HCT116 (cell line): ENCODE measurements at regions not wholly inside any gene's neighbourhood (a gene's known extent, or its start where the extent isn't known, plus 50 kb on each side); places are given as distances from the start of the nearest gene placed in this dataset.

ENCODE experiments used
- ATAC-seq: fragments of 200-7000 bp; cut with Tn5 transposase; 2 replicates; pipeline ENCODE4 v1.9.1; 2020; ENCODE audit warnings: mild to moderate bottlenecking, moderate library complexity
- BruUV-seq: library from RNA; stranded (reverse); fragments of 400-500 nt; replicated peaks from 2 replicates; lab custom pipeline; 2021; lab: Mats Ljungman, UMichigan
- CTCF ChIA-PET: fragments of 300-600 bp; sonication (Branson Sonifier 250); formaldehyde crosslinking; loops from one replicate; lab custom pipeline; 2021; ENCODE audit warnings: antibody characterized with exemption; lab: Charles Lee
- POLR2A ChIA-PET: fragments of 300-600, 350-600 bp; sonication (Branson Sonifier 250); formaldehyde crosslinking; loops from one replicate; lab custom pipeline; 2021; ENCODE audit warnings: antibody characterized with exemption; lab: Charles Lee
- RAD21 ChIA-PET, 2 experiments: fragments of 300-600 bp; sonication (Branson Sonifier 250); formaldehyde crosslinking; loops; one replicate each; lab custom pipeline; 2023; ENCODE audit warnings: low total read pairs in 2 of 2; ENCODE audit not compliant: uncharacterized antibody in 2 of 2, unreplicated experiment in 2 of 2, low non-redundant PET in 1 of 2; lab: Charles Lee
- DNase-seq: peaks from one replicate; pipeline ENCODE4 v3.0.0-alpha.2; 2010; ENCODE audit warnings: low read depth, low spot score
- H2AFZ ChIP-seq: fragments of 200-600 bp; shearing (Covaris generic), sonication (generic); 2 replicates; pipeline ENCODE4 v1.6.1; 2017; ENCODE audit warnings: low read depth, mixed run types, mixed read lengths, antibody characterized with exemption, low read length; ENCODE audit not compliant: poor library complexity, severe bottlenecking
- H3K27ac ChIP-seq: 2 replicates; pipeline ENCODE4 v1.5.1; 2012; ENCODE audit warnings: low read depth, low read length
- H3K27me3 ChIP-seq: fragments of 200-600 bp; sonication (generic); 2 replicates; pipeline ENCODE4 v1.6.1; 2016; ENCODE audit warnings: mixed run types, low read length, mixed read lengths; ENCODE audit not compliant: insufficient read depth
- H3K36me3 ChIP-seq, 2 experiments: fragments of 200-500 bp in 1 of 2; fragments of 200-600 bp in 1 of 2; sonication (Bioruptor generic) in 1 of 2; sonication (generic) in 1 of 2; 2 replicates each; pipeline versions ENCODE4 v1.5.1 to v1.6.1; 2014 to 2016; ENCODE audit warnings: low read length in 2 of 2, inconsistent platforms in 1 of 2, mixed read lengths in 1 of 2, mixed run types in 1 of 2; ENCODE audit not compliant: insufficient read depth in 2 of 2, control insufficient read depth in 1 of 2
- H3K4me1 ChIP-seq, 2 experiments: fragments of 200-600 bp in 1 of 2; sonication (generic) in 1 of 2; 2 replicates each; pipeline versions ENCODE4 v1.5.1 to v1.6.1; 2012 to 2017; ENCODE audit warnings: low read length in 2 of 2, inconsistent platforms in 1 of 2, mild to moderate bottlenecking in 1 of 2, mixed read lengths in 1 of 2, mixed run types in 1 of 2, moderate library complexity in 1 of 2; ENCODE audit not compliant: insufficient read depth in 2 of 2, control insufficient read depth in 1 of 2
- H3K4me2 ChIP-seq: fragments of 200-600 bp; sonication (generic); 2 replicates; pipeline ENCODE4 v1.6.1; 2017; ENCODE audit warnings: mixed run types, low read length, mixed read lengths
- H3K4me3 ChIP-seq, 2 experiments: fragments of 200-600 bp in 1 of 2; sonication (generic) in 1 of 2; replicated peaks in 1 of 2; 2 replicates each; pipeline ENCODE4 v1.5.1; 2011 to 2016; ENCODE audit warnings: low read length in 2 of 2, control low read depth in 1 of 2, low read depth in 1 of 2, mild to moderate bottlenecking in 1 of 2, mixed read lengths in 1 of 2, mixed run types in 1 of 2
- H3K79me2 ChIP-seq: fragments of 200-600 bp; sonication (generic); 2 replicates; pipeline ENCODE4 v1.6.1; 2017; ENCODE audit warnings: mild to moderate bottlenecking, mixed run types, low read length, moderate library complexity, mixed read lengths; ENCODE audit not compliant: insufficient read depth
- H3K9ac ChIP-seq: fragments of 200-600 bp; sonication (generic); 2 replicates; pipeline ENCODE4 v1.6.1; 2016; ENCODE audit warnings: low read length, mixed read lengths
- H3K9me2 ChIP-seq: fragments of 200-600 bp; sonication (generic), shearing (Covaris generic); 2 replicates; pipeline ENCODE4 v1.6.1; 2017; ENCODE audit warnings: mixed run types, mild to moderate bottlenecking, moderate library complexity; ENCODE audit not compliant: insufficient read depth
- H3K9me3 ChIP-seq, 2 experiments: fragments of 200-500 bp in 1 of 2; fragments of 200-600 bp in 1 of 2; sonication (Bioruptor generic) in 1 of 2; sonication (generic) in 1 of 2; 2 replicates each; pipeline ENCODE4 v1.6.1; 2014 to 2017; ENCODE audit warnings: low read length in 2 of 2, mixed read lengths in 2 of 2, inconsistent platforms in 1 of 2, low read depth in 1 of 2, mild to moderate bottlenecking in 1 of 2, mixed run types in 1 of 2, moderate library complexity in 1 of 2; ENCODE audit not compliant: control insufficient read depth in 1 of 2, insufficient read depth in 1 of 2
- H4K20me1 ChIP-seq: fragments of 200-600 bp; sonication (generic), shearing (Covaris generic); 2 replicates; pipeline ENCODE4 v1.6.1; 2017; ENCODE audit warnings: mixed run types, mild to moderate bottlenecking, moderate library complexity; ENCODE audit not compliant: insufficient read depth
- ATF3 ChIP-seq: IDR thresholded peaks from 2 replicates; pipeline ENCODE4 v1.6.1; 2012
- CBX3 ChIP-seq: IDR thresholded peaks from 2 replicates; pipeline ENCODE4 v1.6.1; 2012; ENCODE audit warnings: low read depth
- CEBPB ChIP-seq: IDR thresholded peaks from 2 replicates; pipeline ENCODE4 v1.6.1; 2012; ENCODE audit warnings: low read depth
- ELF1 ChIP-seq: IDR thresholded peaks from 2 replicates; pipeline ENCODE4 v1.6.1; 2012; ENCODE audit warnings: low read depth, borderline replicate concordance
- EZH2 ChIP-seq: fragments of 200-600 bp; sonication (generic); IDR thresholded peaks from 2 replicates; pipeline ENCODE4 v1.6.1; 2017; ENCODE audit warnings: antibody characterized with exemption, mixed run types
- EZH2phosphoT487 ChIP-seq: fragments of 200-600 bp; IDR thresholded peaks from 2 replicates; pipeline ENCODE4 v1.6.1; 2018; ENCODE audit warnings: antibody characterized with exemption, borderline replicate concordance
- JUND ChIP-seq: IDR thresholded peaks from 2 replicates; pipeline ENCODE4 v1.6.1; 2012
- MAX ChIP-seq: IDR thresholded peaks from 2 replicates; pipeline ENCODE4 v1.6.1; 2012
- POLR2A ChIP-seq: IDR thresholded peaks from 2 replicates; pipeline ENCODE4 v1.7.0; 2011; ENCODE audit warnings: borderline replicate concordance; ENCODE audit not compliant: insufficient read depth, insufficient read length; ENCODE audit errors: extremely low read depth
- RAD21 ChIP-seq: IDR thresholded peaks from 2 replicates; pipeline ENCODE4 v1.6.1; 2012; ENCODE audit warnings: low read depth, mild to moderate bottlenecking
- SP1 ChIP-seq: IDR thresholded peaks from 2 replicates; pipeline ENCODE4 v1.6.1; 2012; ENCODE audit warnings: low read depth
- TCF7L2 ChIP-seq: IDR thresholded peaks from 2 replicates; pipeline ENCODE4 v1.7.0; 2011; ENCODE audit warnings: borderline replicate concordance, inconsistent platforms; ENCODE audit not compliant: insufficient read depth, insufficient read length; ENCODE audit errors: extremely low read depth
- ZNF274 ChIP-seq: fragments of 200-500 bp; sonication (Bioruptor generic); IDR thresholded peaks from 2 replicates; pipeline ENCODE4 v1.6.1; 2014; ENCODE audit warnings: mild to moderate bottlenecking, low read depth, low read length, inconsistent platforms
- intact Hi-C: fragments of 100-400 bp; cut with micrococcal nuclease; formaldehyde crosslinking; loops from 2 replicates; pipeline ENCODE4 v1.10.0; 2022

- no peak for DNase-seq
- no peaks in the 10 kb centered on the region for H3K36me3 ChIP-seq
- H3K4me1 ChIP-seq, result no peaks in the 10 kb centered on the region
- ChIA-PET CTCF (no interaction called here), POLR2A (no interaction called here), RAD21 (no interaction called here)
- TF ChIP-seq RAD21, result no peak
- BruUV-seq, result no TSS peak
- H3K9ac ChIP-seq, result no peak overlapping the region
- ATAC-seq, result no peak
- no peaks in the 10 kb centered on the region for H3K27me3 ChIP-seq
- no peak overlapping the region for H3K4me2 ChIP-seq
- no peak overlapping the region for H2AFZ ChIP-seq
- H3K4me3 ChIP-seq, result no peak overlapping the region
- peaks cover 6 to 16% of the 10 kb centered on the region in 2 experiments; a peak in 2 of 4 replicates for H3K9me3 ChIP-seq
- intact Hi-C loops, result no loop called here
- H3K9me2 ChIP-seq, result no peaks in the 10 kb centered on the region
- H4K20me1 ChIP-seq, result no peaks in the 10 kb centered on the region
- H3K27ac ChIP-seq, result no peak overlapping the region
- no peaks in the 10 kb centered on the region for H3K79me2 ChIP-seq
These were observed 109.4 kb upstream of the NOVA1 start for GRCh38 chr14:26707234-26707633.

- ChIA-PET CTCF (no interaction called here), POLR2A (no interaction called here), RAD21 (no interaction called here)
- Histone ChIP-seq H3K4me3 (no peak overlapping the region), H3K79me2 (no peaks in the 10 kb centered on the region), H3K9ac (no peak overlapping the region), H3K4me1 (no peaks in the 10 kb centered on the region), H3K27ac (no peak overlapping the region), H3K4me2 (no peak overlapping the region), H2AFZ (no peak overlapping the region), H3K27me3 (no peaks in the 10 kb centered on the region), H3K9me2 (no peaks in the 10 kb centered on the region), H4K20me1 (no peaks in the 10 kb centered on the region), H3K9me3 (peaks cover 9 to 21% of the 10 kb centered on the region in 2 experiments; a peak in 2 of 4 replicates), H3K36me3 (no peaks in the 10 kb centered on the region)
- ATAC-seq (no peak), DNase-seq (no peak)
- TF ChIP-seq ZNF274, result no peak
- intact Hi-C loops, result no loop called here
- BruUV-seq, result no TSS peak
These were observed 111.2 kb upstream of the NOVA1 start for GRCh38 chr14:26709019-26709418.

GRCh38 chr14:26719514-26719913, 121.7 kb upstream of the NOVA1 start:
- no peaks in the 10 kb centered on the region for H3K79me2 ChIP-seq
- H3K9me3 ChIP-seq, result peaks cover 11 to 20% of the 10 kb centered on the region in 2 experiments; a peak in 2 of 4 replicates
- H3K4me1 ChIP-seq, result no peaks in the 10 kb centered on the region
- no peak for DNase-seq
- intact Hi-C loops, result no loop called here
- H4K20me1 ChIP-seq, result no peaks in the 10 kb centered on the region; the same call in 1 of the 2 replicates
- TF ChIP-seq JUND (no peak), MAX (no peak), POLR2A (no peak), EZH2 (no peak), CEBPB (no peak), EZH2phosphoT487 (no peak), RAD21 (no peak), SP1 (no peak), TCF7L2 (no peak), ELF1 (no peak), CBX3 (no peak), ATF3 (no peak)
- ChIA-PET RAD21 (no interaction called here), POLR2A (no interaction called here), CTCF (no interaction called here)
- no peak overlapping the region for H3K9ac ChIP-seq
- no peak overlapping the region for H2AFZ ChIP-seq
- H3K36me3 ChIP-seq, result no peaks in the 10 kb centered on the region
- H3K4me3 ChIP-seq, result no peak overlapping the region
- H3K27ac ChIP-seq, result no peak overlapping the region
- no TSS peak for BruUV-seq
- H3K4me2 ChIP-seq, result no peak overlapping the region
- H3K27me3 ChIP-seq, result no peaks in the 10 kb centered on the region
- H3K9me2 ChIP-seq, result no peaks in the 10 kb centered on the region
- no peak for ATAC-seq
